IMR-90 (cell line): ENCODE measurements at regions not wholly inside any gene's neighbourhood (a gene's known extent, or its start where the extent isn't known, plus 50 kb on each side); places are given as distances from the start of the nearest gene placed in this dataset.

Experiments used
- ATAC-seq: fragments of 200-7000 bp; cut with Tn5 transposase; 2 replicates; pipeline ENCODE4 v1.9.1; 2020; ENCODE audit warnings: low read depth, mild to moderate bottlenecking, moderate library complexity
- BruUV-seq: library from RNA; stranded (reverse); fragments of 400-500 nt; replicated peaks from 2 replicates; lab custom pipeline; 2021; lab: Mats Ljungman, UMichigan
- CTCF ChIA-PET: fragments of 300-600 bp; formaldehyde crosslinking; extraction: SDS; loops from one replicate; lab custom pipeline; 2021; ENCODE audit warnings: antibody characterized with exemption; lab: Yijun Ruan, JAX
- POLR2A ChIA-PET: fragments of 300-600 bp; sonication (Branson Sonifier 250); formaldehyde crosslinking; loops from one replicate; lab custom pipeline; 2022; ENCODE audit warnings: antibody characterized with exemption; ENCODE audit not compliant: unreplicated experiment; lab: Charles Lee
- DNase-seq: peaks from one replicate; pipeline ENCODE4 v3.0.0; 2013
- H2AFZ ChIP-seq: replicated peaks from 2 replicates; pipeline ENCODE3; 2013; ENCODE audit warnings: low read length, mild to moderate bottlenecking; ENCODE audit not compliant: poor library complexity
- H2AK5ac ChIP-seq: 2 replicates; pipeline ENCODE4 v1.6.1; 2013; ENCODE audit warnings: low read depth, low read length, inconsistent platforms
- H2AK9ac ChIP-seq: replicated peaks from 2 replicates; pipeline ENCODE3; 2013; ENCODE audit warnings: mild to moderate bottlenecking, low read depth, low read length, moderate library complexity; ENCODE audit not compliant: poor library complexity
- H2BK120ac ChIP-seq: 2 replicates; pipeline ENCODE4 v1.6.1; 2013; ENCODE audit warnings: low read depth, low read length, inconsistent platforms
- H2BK15ac ChIP-seq: 3 replicates; pipeline ENCODE4 v1.6.1; 2013; ENCODE audit warnings: low read depth, low read length, inconsistent platforms
- H2BK20ac ChIP-seq: 2 replicates; pipeline ENCODE4 v1.6.1; 2013; ENCODE audit warnings: low read depth, mild to moderate bottlenecking, inconsistent platforms, low read length, moderate library complexity
- H2BK5ac ChIP-seq: 2 replicates; pipeline ENCODE4 v1.6.1; 2013; ENCODE audit warnings: mild to moderate bottlenecking, low read depth, low read length, inconsistent platforms; ENCODE audit not compliant: poor library complexity, severe bottlenecking
- H3K14ac ChIP-seq: replicated peaks from 2 replicates; pipeline ENCODE4 v1.6.1; 2013; ENCODE audit warnings: low read depth, low read length, inconsistent platforms
- H3K18ac ChIP-seq: 2 replicates; pipeline ENCODE4 v1.6.1; 2013; ENCODE audit warnings: low read depth, low read length, control low read depth
- H3K23ac ChIP-seq: 2 replicates; pipeline ENCODE4 v1.6.1; 2013; ENCODE audit warnings: low read depth, low read length, inconsistent platforms
- H3K27ac ChIP-seq: 2 replicates; pipeline ENCODE4 v1.5.1; 2013; ENCODE audit warnings: mild to moderate bottlenecking, control low read depth, low read length; ENCODE audit not compliant: insufficient read depth
- H3K27me3 ChIP-seq: 2 replicates; pipeline ENCODE4 v1.6.1; 2013; ENCODE audit warnings: low read length; ENCODE audit not compliant: control insufficient read depth, insufficient read depth
- H3K36me3 ChIP-seq: 2 replicates; pipeline ENCODE4 v1.6.1; 2013; ENCODE audit warnings: low read length, mixed read lengths; ENCODE audit not compliant: control insufficient read depth, insufficient read depth
- H3K4ac ChIP-seq: 2 replicates; pipeline ENCODE4 v1.6.1; 2013; ENCODE audit warnings: low read depth, low read length, inconsistent platforms
- H3K4me1 ChIP-seq: 2 replicates; pipeline ENCODE4 v1.6.1; 2013; ENCODE audit warnings: low read length, mixed read lengths; ENCODE audit not compliant: control insufficient read depth, insufficient read depth
- H3K4me2 ChIP-seq: 2 replicates; pipeline ENCODE4 v1.6.1; 2013; ENCODE audit warnings: low read depth, mild to moderate bottlenecking, control low read depth, low read length, moderate library complexity
- H3K4me3 ChIP-seq: 2 replicates; pipeline ENCODE4 v1.5.1; 2013; ENCODE audit warnings: low read depth, mild to moderate bottlenecking, control low read depth, low read length, moderate library complexity; ENCODE audit not compliant: insufficient read depth
- H3K56ac ChIP-seq: 2 replicates; pipeline ENCODE4 v1.6.1; 2013; ENCODE audit warnings: low read length, inconsistent platforms; ENCODE audit not compliant: insufficient read depth; ENCODE audit errors: extremely low read depth
- H3K79me1 ChIP-seq, 2 experiments: 2 replicates each; pipeline ENCODE4 v1.6.1; 2013; ENCODE audit warnings: low read length in 2 of 2, inconsistent platforms in 1 of 2, low read depth in 1 of 2
- H3K9ac ChIP-seq: 2 replicates; pipeline ENCODE4 v1.6.1; 2013; ENCODE audit warnings: low read depth, low read length, control low read depth
- H3K9me1 ChIP-seq: 2 replicates; pipeline ENCODE4 v1.6.1; 2013; ENCODE audit warnings: low read length, inconsistent platforms; ENCODE audit not compliant: insufficient read depth
- H3K9me3 ChIP-seq: 2 replicates; pipeline ENCODE4 v1.6.1; 2013; ENCODE audit warnings: low read length; ENCODE audit not compliant: control insufficient read depth, insufficient read depth
- H4K20me1 ChIP-seq: 2 replicates; pipeline ENCODE4 v1.6.1; 2013; ENCODE audit warnings: low read length, inconsistent platforms; ENCODE audit not compliant: insufficient read depth
- H4K5ac ChIP-seq: 2 replicates; pipeline ENCODE4 v1.6.1; 2013; ENCODE audit warnings: mild to moderate bottlenecking, low read depth, low read length, control low read depth
- H4K8ac ChIP-seq, 2 experiments: 2 replicates each; pipeline ENCODE4 v1.6.1; 2013; ENCODE audit warnings: low read depth in 2 of 2, low read length in 2 of 2, control low read depth in 1 of 2, inconsistent platforms in 1 of 2
- H4K91ac ChIP-seq: 2 replicates; pipeline ENCODE4 v1.6.1; 2013; ENCODE audit warnings: low read depth, low read length, inconsistent platforms; ENCODE audit not compliant: insufficient read depth
- BHLHE40 ChIP-seq: fragments of 150-350 bp; IDR thresholded peaks from 2 replicates; pipeline ENCODE4 v1.6.1; 2016; ENCODE audit warnings: mild to moderate bottlenecking, low read depth, low read length
- CEBPB ChIP-seq: IDR thresholded peaks from 2 replicates; pipeline ENCODE4 v1.6.1; 2012; ENCODE audit warnings: low read depth, low read length, improper control_type of control experiment
- CHD1 ChIP-seq: IDR thresholded peaks from 2 replicates; pipeline ENCODE4 v1.6.1; 2012; ENCODE audit warnings: low read depth, low read length, improper control_type of control experiment
- CTCF ChIP-seq: conservative IDR thresholded peaks from 2 replicates; pipeline ENCODE4 v1.5.1; 2012; ENCODE audit warnings: mild to moderate bottlenecking, low read depth, low read length, improper control_type of control experiment
- ELK1 ChIP-seq: fragments of 150-350 bp; IDR thresholded peaks from 2 replicates; pipeline ENCODE4 v1.6.1; 2016; ENCODE audit warnings: low read depth, mild to moderate bottlenecking, low read length, moderate library complexity, borderline replicate concordance
- FOS ChIP-seq: fragments of 150-350 bp; IDR thresholded peaks from 2 replicates; pipeline ENCODE4 v1.6.1; 2016; ENCODE audit warnings: low read depth, low read length
- MAFK ChIP-seq: IDR thresholded peaks from 2 replicates; pipeline ENCODE4 v1.6.1; 2012; ENCODE audit warnings: low read depth, low read length, improper control_type of control experiment
- MAZ ChIP-seq: IDR thresholded peaks from 2 replicates; pipeline ENCODE4 v1.6.1; 2012; ENCODE audit warnings: low read depth, mild to moderate bottlenecking, low read length, improper control_type of control experiment, moderate library complexity, borderline replicate concordance
- MXI1 ChIP-seq: IDR thresholded peaks from 2 replicates; pipeline ENCODE4 v1.6.1; 2012; ENCODE audit warnings: low read depth, mild to moderate bottlenecking, low read length, moderate library complexity, borderline replicate concordance
- NFE2L2 ChIP-seq: fragments of 150-350 bp; IDR thresholded peaks from 2 replicates; pipeline ENCODE4 v1.6.1; 2016; ENCODE audit warnings: low read depth, mild to moderate bottlenecking, low read length
- RAD21 ChIP-seq: IDR thresholded peaks from 2 replicates; pipeline ENCODE4 v1.6.1; 2012; ENCODE audit warnings: low read length, improper control_type of control experiment
- RCOR1 ChIP-seq: IDR thresholded peaks from 2 replicates; pipeline ENCODE4 v1.6.1; 2012; ENCODE audit warnings: mild to moderate bottlenecking, low read length, improper control_type of control experiment; ENCODE audit not compliant: insufficient replicate concordance
- RFX5 ChIP-seq: IDR thresholded peaks from 2 replicates; pipeline ENCODE4 v1.8.0; 2012; ENCODE audit warnings: low read depth, mild to moderate bottlenecking, low read length, moderate library complexity
- SMC3 ChIP-seq: fragments of 150-350 bp; IDR thresholded peaks from 2 replicates; pipeline ENCODE4 v1.6.1; 2016; ENCODE audit warnings: low read depth, mild to moderate bottlenecking, antibody characterized with exemption, low read length, moderate library complexity
- USF2 ChIP-seq: fragments of 150-350 bp; IDR thresholded peaks from 2 replicates; pipeline ENCODE4 v1.6.1; 2017; ENCODE audit warnings: mild to moderate bottlenecking, antibody characterized with exemption, low read length, low read depth
- WGBS, 2 experiments: methylation state at CpG; one replicate each; pipeline versions ENCODE4 v1.1.5 to v1.1.7; 2013; ENCODE audit warnings: missing lambda C conversion rate in 2 of 2; ENCODE audit not compliant: insufficient read length in 1 of 2; ENCODE audit errors: extremely low coverage in 2 of 2; 5-methylcytosine and 5-hydroxymethylcytosine counted together
- dilution Hi-C: fragments of 300-500 bp; cut with HindIII; formaldehyde crosslinking; loops from one replicate; pipeline ENCODE4 v1.14.3; 2018; ENCODE audit warnings: low sequenced_read_pairs; ENCODE audit not compliant: unreplicated experiment
- in situ Hi-C: fragments of 300-500 bp; cut with MboI; formaldehyde crosslinking; loops from 3 replicates; pipeline ENCODE4 v1.14.3; 2019; ENCODE audit warnings: low sequenced_read_pairs, inconsistent platforms, mixed read lengths
- intact Hi-C: fragments of 100-400 bp; cut with micrococcal nuclease; formaldehyde crosslinking; loops from 2 replicates; pipeline ENCODE4 v1.10.0; 2022

- ChIA-PET CTCF (no interaction called here), POLR2A (no interaction called here)
- Histone ChIP-seq H2AK9ac (no peak overlapping the region), H3K9me1 (no peaks in the 10 kb centered on the region), H4K8ac (no peak overlapping the region), H2BK5ac (no peak overlapping the region), H2BK20ac (no peak overlapping the region), H3K36me3 (no peaks in the 10 kb centered on the region), H3K4me2 (no peak overlapping the region), H3K4ac (no peak overlapping the region), H3K9ac (no peak overlapping the region), H4K91ac (no peak overlapping the region), H2AFZ (no peak overlapping the region), H3K9me3 (no peaks in the 10 kb centered on the region; the same call in 1 of the 2 replicates), H3K23ac (no peak overlapping the region), H3K14ac (no peak overlapping the region), H3K18ac (no peak overlapping the region), H3K4me1 (no peaks in the 10 kb centered on the region), H3K27me3 (no peaks in the 10 kb centered on the region), H2BK15ac (no peak overlapping the region), H4K20me1 (no peaks in the 10 kb centered on the region), H3K79me1 (no peaks in the 10 kb centered on the region), H2AK5ac (no peak overlapping the region), H3K27ac (no peak overlapping the region), H2BK120ac (no peak overlapping the region), H4K5ac (no peak overlapping the region), H3K56ac (no peak overlapping the region), H3K4me3 (no peak overlapping the region)
- DNase-seq (no peak), ATAC-seq (no peak)
- 31% methylated on average over 2 of the region's 5 CpGs; no CpG with 5 or more reads in 1 of the 2 experiments for WGBS, 2 experiments
- no TSS peak for BruUV-seq
- in situ Hi-C loops, result no loop called here
- intact Hi-C loops, result no loop called here
- dilution Hi-C loops, result no loop called here
- no peak for TF ChIP-seq CTCF
- no peak for TF ChIP-seq RAD21
- no peak for TF ChIP-seq RFX5
- no peak for TF ChIP-seq MXI1
- no peak for TF ChIP-seq SMC3
- no peak for TF ChIP-seq CEBPB
- no peak for TF ChIP-seq FOS
- no peak for TF ChIP-seq MAFK
- no peak for TF ChIP-seq MAZ
- no peak for TF ChIP-seq BHLHE40
- no peak for TF ChIP-seq ELK1
- TF ChIP-seq CHD1, result no peak
- no peak for TF ChIP-seq NFE2L2
- no peak for TF ChIP-seq USF2
- no peak for TF ChIP-seq RCOR1
Measured at GRCh38 chr16:54616610-54617009, 314.1 kb upstream of the IRX5 start.
